H9 (cell line): ENCODE measurements at regions not wholly inside any gene's neighbourhood (a gene's known extent, or its start where the extent isn't known, plus 50 kb on each side); places are given as distances from the start of the nearest gene placed in this dataset.

ENCODE experiments used
- DNase-seq: peaks from one replicate; pipeline ENCODE4 v3.0.0-alpha.2; 2017
- H2AFZ ChIP-seq: one replicate; pipeline ENCODE4 v1.6.1; 2013; ENCODE audit warnings: mild to moderate bottlenecking, low read length, control low read depth, moderate library complexity
- H2AK5ac ChIP-seq: 2 replicates; pipeline ENCODE4 v1.6.1; 2013; ENCODE audit warnings: low read length, control low read depth, mixed read lengths; ENCODE audit not compliant: insufficient read length
- H2BK120ac ChIP-seq: one replicate; pipeline ENCODE4 v1.6.1; 2013; ENCODE audit warnings: low read depth, mild to moderate bottlenecking, low read length, control low read depth, inconsistent platforms; ENCODE audit not compliant: poor library complexity, severe bottlenecking
- H2BK12ac ChIP-seq: 2 replicates; pipeline ENCODE4 v1.6.1; 2013; ENCODE audit warnings: low read length, control low read depth, mixed read lengths, low read depth; ENCODE audit not compliant: insufficient read length
- H2BK15ac ChIP-seq: 2 replicates; pipeline ENCODE4 v1.6.1; 2013; ENCODE audit warnings: low read depth, low read length, control low read depth
- H2BK20ac ChIP-seq: one replicate; pipeline ENCODE4 v1.6.1; 2013; ENCODE audit warnings: low read depth, mild to moderate bottlenecking, low read length, control low read depth, inconsistent platforms; ENCODE audit not compliant: poor library complexity, severe bottlenecking
- H2BK5ac ChIP-seq: 2 replicates; pipeline ENCODE4 v1.6.1; 2013; ENCODE audit warnings: low read length, control low read depth, mixed read lengths; ENCODE audit not compliant: insufficient read length
- H3K14ac ChIP-seq: 2 replicates; pipeline ENCODE4 v1.6.1; 2013; ENCODE audit warnings: low read length, control low read depth; ENCODE audit not compliant: insufficient read depth
- H3K18ac ChIP-seq: 2 replicates; pipeline ENCODE4 v1.6.1; 2013; ENCODE audit warnings: low read depth, mild to moderate bottlenecking, mixed read lengths, low read length, control low read depth; ENCODE audit not compliant: insufficient read length
- H3K23ac ChIP-seq: 2 replicates; pipeline ENCODE4 v1.6.1; 2013; ENCODE audit warnings: low read length, control low read depth, mixed read lengths, low read depth; ENCODE audit not compliant: insufficient read length
- H3K23me2 ChIP-seq: 2 replicates; pipeline ENCODE4 v1.6.1; 2013; ENCODE audit warnings: low read depth, mild to moderate bottlenecking, mixed read lengths, low read length, control low read depth; ENCODE audit not compliant: insufficient read length, poor library complexity, severe bottlenecking
- H3K27ac ChIP-seq: 2 replicates; pipeline ENCODE4 v1.5.1; 2013; ENCODE audit warnings: low read length, control low read depth, mixed read lengths, low read depth; ENCODE audit not compliant: insufficient read length
- H3K27me3 ChIP-seq: 2 replicates; pipeline ENCODE4 v1.6.1; 2013; ENCODE audit warnings: low read length, control low read depth, inconsistent platforms; ENCODE audit not compliant: insufficient read depth
- H3K4ac ChIP-seq: 2 replicates; pipeline ENCODE4 v1.6.1; 2013; ENCODE audit warnings: low read depth, mild to moderate bottlenecking, control low read depth, inconsistent platforms, low read length, moderate library complexity
- H3K4me1 ChIP-seq: 2 replicates; pipeline ENCODE4 v1.6.1; 2013; ENCODE audit warnings: low read length, control low read depth, inconsistent platforms; ENCODE audit not compliant: insufficient read depth
- H3K4me2 ChIP-seq: 2 replicates; pipeline ENCODE4 v1.6.1; 2013; ENCODE audit warnings: low read length, control low read depth, mixed read lengths; ENCODE audit not compliant: insufficient read length, insufficient read depth
- H3K56ac ChIP-seq: 2 replicates; pipeline ENCODE4 v1.6.1; 2013; ENCODE audit warnings: low read depth, mild to moderate bottlenecking, mixed read lengths, low read length, control low read depth; ENCODE audit not compliant: insufficient read length
- H3K79me1 ChIP-seq: 2 replicates; pipeline ENCODE4 v1.6.1; 2013; ENCODE audit warnings: low read depth, mild to moderate bottlenecking, moderate library complexity, low read length, control low read depth, inconsistent platforms; ENCODE audit not compliant: insufficient read depth, poor library complexity, severe bottlenecking
- H3K79me2 ChIP-seq: 2 replicates; pipeline ENCODE4 v1.6.1; 2013; ENCODE audit warnings: low read length, control low read depth, inconsistent platforms; ENCODE audit not compliant: insufficient read depth
- H3K9ac ChIP-seq: 2 replicates; pipeline ENCODE4 v1.6.1; 2013; ENCODE audit warnings: low read length, control low read depth, mixed read lengths; ENCODE audit not compliant: insufficient read length; ENCODE audit errors: extremely low read depth
- H3K9me3 ChIP-seq: one replicate; pipeline ENCODE4 v1.6.1; 2013; ENCODE audit warnings: low read depth, low read length, inconsistent platforms; ENCODE audit not compliant: control insufficient read depth
- H3T11ph ChIP-seq: one replicate; pipeline ENCODE4 v1.6.1; 2013; ENCODE audit warnings: mild to moderate bottlenecking, low read length, control low read depth, inconsistent platforms
- H4K20me1 ChIP-seq: one replicate; pipeline ENCODE4 v1.6.1; 2013; ENCODE audit not compliant: control insufficient read depth, insufficient read length, insufficient read depth
- H4K5ac ChIP-seq: 2 replicates; pipeline ENCODE4 v1.6.1; 2013; ENCODE audit warnings: low read depth, mild to moderate bottlenecking, mixed read lengths, low read length, control low read depth; ENCODE audit not compliant: insufficient read length
- H4K8ac ChIP-seq: replicated peaks from 2 replicates; pipeline ENCODE4 v1.6.1; 2013; ENCODE audit warnings: low read length, control low read depth, mixed read lengths, low read depth; ENCODE audit not compliant: insufficient read length
- H4K91ac ChIP-seq: 2 replicates; pipeline ENCODE4 v1.6.1; 2013; ENCODE audit warnings: low read depth, mild to moderate bottlenecking, moderate library complexity, mixed read lengths, low read length, control low read depth; ENCODE audit not compliant: insufficient read length
- H3K27ac Mint-ChIP-seq, 3 experiments: 2 replicates in 2 of 3; 3 replicates in 1 of 3; pipeline ENCODE4 v1.8.0; 2020 to 2021; ENCODE audit warnings: mixed read lengths in 3 of 3, mild to moderate bottlenecking in 1 of 3, moderate library complexity in 1 of 3
- H3K27me3 Mint-ChIP-seq: 2 replicates; pipeline ENCODE4 v1.8.0; 2021; ENCODE audit warnings: low read depth, mild to moderate bottlenecking, moderate library complexity, mixed read lengths
- H3K36me3 Mint-ChIP-seq, 3 experiments: 2 replicates in 2 of 3; 3 replicates in 1 of 3; pipeline ENCODE4 v1.8.0; 2020 to 2021; ENCODE audit warnings: low read depth in 3 of 3, mixed read lengths in 3 of 3; ENCODE audit not compliant: insufficient read depth in 1 of 3
- H3K4me1 Mint-ChIP-seq, 2 experiments: 2 replicates each; pipeline ENCODE4 v1.8.0; 2020; ENCODE audit warnings: mixed read lengths in 2 of 2
- H3K4me3 Mint-ChIP-seq, 2 experiments: 2 replicates in 1 of 2; 3 replicates in 1 of 2; pipeline ENCODE4 v1.8.0; 2020 to 2021; ENCODE audit warnings: mild to moderate bottlenecking in 2 of 2, mixed read lengths in 2 of 2, moderate library complexity in 1 of 2
- H3K9me3 Mint-ChIP-seq, 2 experiments: 2 replicates in 1 of 2; 3 replicates in 1 of 2; pipeline ENCODE4 v1.8.0; 2020; ENCODE audit warnings: mild to moderate bottlenecking in 2 of 2, mixed read lengths in 2 of 2, moderate library complexity in 1 of 2
- CTCF ChIP-seq: fragments of 200-600 bp; sonication (generic); conservative IDR thresholded peaks from 3 replicates; pipeline ENCODE4 v1.8.0; 2021; ENCODE audit warnings: antibody characterized with exemption, mild to moderate bottlenecking
- WGBS: extraction: QIAGEN DNeasy Blood & Tissue Kit; methylation state at CpG from one replicate; pipeline ENCODE4 v1.1.7; 2013; ENCODE audit warnings: missing lambda C conversion rate, low lambda C conversion rate, mixed read lengths; ENCODE audit not compliant: insufficient read length; ENCODE audit errors: extremely low coverage; 5-methylcytosine and 5-hydroxymethylcytosine counted together

- no peaks in the 10 kb centered on the region for H3K27me3 ChIP-seq
- no peak for TF ChIP-seq CTCF
- H2BK15ac ChIP-seq = no peak overlapping the region
These were observed 1099.7 kb downstream of the SUCLG1 start for GRCh38 chr2:83359336-83359735.

More at GRCh38 chr2:83359336-83359735, 1099.7 kb downstream of the SUCLG1 start:
- Histone ChIP-seq H3K14ac (no peak overlapping the region), H4K8ac (no peak overlapping the region), H3K4me2 (no peak overlapping the region), H3K79me1 (no peaks in the 10 kb centered on the region), H3K9ac (no peak overlapping the region), H2BK5ac (no peak overlapping the region), H3K23ac (no peak overlapping the region), H2BK12ac (no peak overlapping the region), H3K18ac (no peak overlapping the region), H3K56ac (no peak overlapping the region), H3K4me1 (no peaks in the 10 kb centered on the region), H2BK20ac (no peak overlapping the region), H4K91ac (no peak overlapping the region), H3K4ac (no peak overlapping the region), H4K20me1 (no peaks in the 10 kb centered on the region), H3K9me3 (no peaks in the 10 kb centered on the region), H4K5ac (no peak overlapping the region), H2AFZ (no peak overlapping the region), H3K27ac (no peak overlapping the region), H3T11ph (no peak overlapping the region), H3K79me2 (no peaks in the 10 kb centered on the region), H2BK120ac (no peak overlapping the region), H2AK5ac (no peak overlapping the region), H3K23me2 (no peaks in the 10 kb centered on the region)
- no peaks in the 10 kb centered on the region for H3K4me1 Mint-ChIP-seq
- no peaks in the 10 kb centered on the region for H3K36me3 Mint-ChIP-seq
- no peak overlapping the region for H3K27ac Mint-ChIP-seq
- WGBS = no CpG with 5 or more reads among the region's 3 CpGs
- no peaks in the 10 kb centered on the region; a peak in 1 of 5 replicates for H3K9me3 Mint-ChIP-seq
- no peak for DNase-seq
- no peaks in the 10 kb centered on the region for H3K27me3 Mint-ChIP-seq
- H3K4me3 Mint-ChIP-seq = no peak overlapping the region
